GM19395 (cell line): ENCODE measurements at regions not wholly inside any gene's neighbourhood (a gene's known extent, or its start where the extent isn't known, plus 50 kb on each side); places are given as distances from the start of the nearest gene placed in this dataset.

Experiments
- ATAC-seq: cut with Tn5 transposase; IDR thresholded peaks from one replicate; pipeline ENCODE4 v1.9.1; 2021; ENCODE audit warnings: mild to moderate bottlenecking, moderate library complexity; ENCODE audit not compliant: unreplicated experiment

GRCh38 chr14:58812050-58812910, 174.5 kb downstream of the DACT1 start:
- peak; percentile 76 for ATAC-seq

GRCh38 chr14:58813745-58814144, 176.0 kb downstream of the DACT1 start:
- no peak for ATAC-seq

- ATAC-seq, result no peak
These were observed 176.7 kb downstream of the DACT1 start for GRCh38 chr14:58814466-58814865.

GRCh38 chr14:58815161-58815701, 177.5 kb downstream of the DACT1 start:
- ATAC-seq, result no peak

- ATAC-seq, result no peak
These were observed 178.0 kb downstream of the DACT1 start for GRCh38 chr14:58815794-58816193.

- ATAC-seq, result no peak
These were observed 178.8 kb downstream of the DACT1 start for GRCh38 chr14:58816416-58817115.

GRCh38 chr14:58817846-58818245, 180.1 kb downstream of the DACT1 start:
- ATAC-seq, result no peak

GRCh38 chr14:58820032-58820431, 182.3 kb downstream of the DACT1 start:
- ATAC-seq, result no peak

- no peak for ATAC-seq
These were observed 183.7 kb downstream of the DACT1 start for GRCh38 chr14:58821421-58821820.

- no peak for ATAC-seq
These were observed 185.1 kb downstream of the DACT1 start for GRCh38 chr14:58822856-58823255.

GRCh38 chr14:58823312-58823711, 185.6 kb downstream of the DACT1 start:
- no peak for ATAC-seq

- ATAC-seq, result no peak
These were observed 186.3 kb downstream of the DACT1 start for GRCh38 chr14:58824106-58824505.

- no peak for ATAC-seq
These were observed 187.0 kb downstream of the DACT1 start for GRCh38 chr14:58824796-58825195.

- no peak for ATAC-seq
These were observed 187.8 kb downstream of the DACT1 start for GRCh38 chr14:58825606-58826005.

GRCh38 chr14:58826845-58827686, 189.3 kb downstream of the DACT1 start:
- no peak for ATAC-seq

- no peak for ATAC-seq
These were observed 190.5 kb downstream of the DACT1 start for GRCh38 chr14:58828298-58828697.

- ATAC-seq, result no peak
These were observed 191.8 kb downstream of the DACT1 start for GRCh38 chr14:58829594-58829993.

GRCh38 chr14:58830121-58830520, 192.4 kb downstream of the DACT1 start:
- no peak for ATAC-seq

GRCh38 chr14:58832095-58832521, 194.3 kb downstream of the DACT1 start:
- ATAC-seq, result no peak

- ATAC-seq, result no peak
These were observed 196.0 kb downstream of the DACT1 start for GRCh38 chr14:58833634-58834378.
